NB4 (cell line): ENCODE measurements at regions not wholly inside any gene's neighbourhood (a gene's known extent, or its start where the extent isn't known, plus 50 kb on each side); places are given as distances from the start of the nearest gene placed in this dataset.
"Not testable (repeated sequence)": the region's sequence is repeated elsewhere in the genome, so short reads cannot be mapped to it uniquely, and the experiment has no call there.

Source experiments
- DNase-seq: peaks from one replicate; pipeline ENCODE4 v3.0.0; 2010; ENCODE audit warnings: low read depth
- H3K4me3 ChIP-seq: one replicate; pipeline ENCODE4 v1.5.1; 2011; ENCODE audit warnings: mild to moderate bottlenecking, low read depth, low read length, moderate library complexity
- CTCF ChIP-seq: IDR thresholded peaks from one replicate; pipeline ENCODE4 v1.5.1; 2012; ENCODE audit warnings: low read depth, low read length
- MAX ChIP-seq: IDR thresholded peaks from 2 replicates; pipeline ENCODE4 v1.6.1; 2011; ENCODE audit warnings: low read depth, low read length
- MYC ChIP-seq: IDR thresholded peaks from 2 replicates; pipeline ENCODE4 v1.6.1; 2011; ENCODE audit warnings: low read depth, low read length
- POLR2A ChIP-seq: IDR thresholded peaks from 2 replicates; pipeline ENCODE4 v1.6.1; 2011; ENCODE audit warnings: mild to moderate bottlenecking; ENCODE audit not compliant: insufficient read length; ENCODE audit errors: extremely low read depth

- not testable (repeated sequence) for H3K4me3 ChIP-seq, DNase-seq
Observed at GRCh38 chr2:88802026-88802425, 110.6 kb downstream of the RPIA start.

GRCh38 chr2:88807237-88807962 is 115.9 kb downstream of the RPIA start:
- no peak for TF ChIP-seq POLR2A
- TF ChIP-seq MAX: no peak
- no peak for TF ChIP-seq MYC
- DNase-seq: no peak
- H3K4me3 ChIP-seq: no peak overlapping the region

- DNase-seq: no peak
- no peak overlapping the region for H3K4me3 ChIP-seq
- TF ChIP-seq MYC (no peak), MAX (no peak), POLR2A (no peak), CTCF (no peak)
Observed at GRCh38 chr2:88808083-88808482, 116.6 kb downstream of the RPIA start.

GRCh38 chr2:88808652-88809051 is 117.2 kb downstream of the RPIA start:
- DNase-seq: no peak
- TF ChIP-seq CTCF (no peak), POLR2A (no peak), MAX (no peak), MYC (no peak)
- no peak overlapping the region for H3K4me3 ChIP-seq

GRCh38 chr2:88809216-88809615 is 117.7 kb downstream of the RPIA start:
- H3K4me3 ChIP-seq: no peak overlapping the region
- DNase-seq: no peak
- TF ChIP-seq MYC: no peak
- TF ChIP-seq POLR2A: no peak
- TF ChIP-seq MAX: no peak
- TF ChIP-seq CTCF: no peak

GRCh38 chr2:88810017-88810416 is 118.5 kb downstream of the RPIA start:
- TF ChIP-seq POLR2A: no peak
- TF ChIP-seq CTCF: no peak
- TF ChIP-seq MAX: no peak
- TF ChIP-seq MYC: no peak
- H3K4me3 ChIP-seq: no peak overlapping the region
- no peak for DNase-seq

GRCh38 chr2:88810488-88810887 is 119.0 kb downstream of the RPIA start:
- DNase-seq: no peak
- TF ChIP-seq MYC: no peak
- no peak for TF ChIP-seq POLR2A
- TF ChIP-seq CTCF: no peak
- TF ChIP-seq MAX: no peak
- no peak overlapping the region for H3K4me3 ChIP-seq
